Esophagus squamous epithelium (tissue), 5 donors: ENCODE measurements at regions not wholly inside any gene's neighbourhood (a gene's known extent, or its start where the extent isn't known, plus 50 kb on each side); places are given as distances from the start of the nearest gene placed in this dataset.

Experiments
- DNase-seq: peaks from one replicate; lab custom pipeline; 2025; lab: John Stamatoyannopoulos, UW
- H3K27ac ChIP-seq, 4 donors: fragments of 200-600 bp; sonication (generic); one replicate each; pipeline ENCODE4 v1.5.1; 2016 to 2019; ENCODE audit warnings: mild to moderate bottlenecking in 1 of 4
- H3K27me3 ChIP-seq, 4 donors: fragments of 200-600 bp; sonication (generic); 1 replicate in 3 of 4; 2 replicates in 1 of 4; pipeline versions ENCODE4 v1.5.1 to v1.6.0; 2017 to 2021; ENCODE audit warnings: antibody characterized with exemption in 1 of 4
- H3K36me3 ChIP-seq, 3 donors: fragments of 200-600 bp; sonication (generic); one replicate each; pipeline ENCODE4 v1.5.1; 2016 to 2019
- H3K4me1 ChIP-seq, 3 donors: fragments of 200-600 bp; sonication (generic); one replicate each; pipeline ENCODE4 v1.5.1; 2017 to 2019
- H3K4me3 ChIP-seq, 4 donors: fragments of 200-600 bp; sonication (generic); 1 replicate in 3 of 4; 2 replicates in 1 of 4; pipeline ENCODE4 v1.5.1; 2016 to 2019; ENCODE audit warnings: mild to moderate bottlenecking in 2 of 4, moderate library complexity in 1 of 4
- H3K9me3 ChIP-seq, 3 donors: fragments of 200-600 bp; sonication (generic); one replicate each; pipeline ENCODE4 v1.5.1; 2016 to 2019
- CTCF ChIP-seq, 6 experiments: fragments of 450-650 bp in 4 of 6; fragments of 200-600 bp in 2 of 6; sonication (generic) in 2 of 6; IDR thresholded peaks; one replicate each; pipeline ENCODE4 v1.5.1; 2016 to 2019; ENCODE audit warnings: antibody characterized with exemption in 6 of 6, mild to moderate bottlenecking in 4 of 6, moderate library complexity in 4 of 6
- POLR2A ChIP-seq, 4 donors: fragments of 450-650 bp; IDR thresholded peaks; one replicate each; pipeline ENCODE4 v1.6.1; 2017; ENCODE audit warnings: antibody characterized with exemption in 4 of 4, mild to moderate bottlenecking in 4 of 4, moderate library complexity in 3 of 4
- WGBS, 2 donors: methylation state at CpG; one replicate each; pipeline ENCODE4 v1.1.5; 2018; 5-methylcytosine and 5-hydroxymethylcytosine counted together
- intact Hi-C: fragments of 100-400 bp; cut with DNase I; formaldehyde crosslinking; loops from one replicate; pipeline ENCODE4 v1.15.0; 2022
- donor health status: DM: yes; HTN: yes; CAD: no.

DNA sequence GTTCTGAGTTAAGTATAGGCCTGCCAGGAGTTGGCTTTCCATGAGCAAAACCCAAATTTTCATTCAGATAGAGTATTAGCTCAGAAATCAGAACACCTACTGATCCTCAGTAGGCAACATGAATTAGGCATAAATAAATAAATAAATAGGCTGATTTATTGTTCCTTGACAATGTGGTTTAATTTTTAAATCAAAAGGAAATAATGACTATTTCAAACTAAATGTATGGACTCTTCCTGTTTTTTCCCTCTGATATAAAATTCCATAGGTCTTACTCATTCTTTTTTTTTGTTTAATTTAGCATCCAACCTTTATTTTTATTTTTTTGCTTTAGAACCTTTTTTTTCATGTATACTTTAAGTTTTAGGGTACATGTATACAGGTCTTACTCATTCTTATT lies 140.2 kb upstream of the ITGA6 start:
- Histone ChIP-seq H3K27ac (peak overlapping the region in 1 of 4 donors; percentile 2), H3K36me3 (no peaks in the 10 kb centered on the region), H3K27me3 (no peaks in the 10 kb centered on the region), H3K4me1 (peaks cover 0 to 22% (median 6%) of the 10 kb centered on the region in 3 donors), H3K9me3 (no peaks in the 10 kb centered on the region), H3K4me3 (no peak overlapping the region)
- TF ChIP-seq CTCF (IDR thresholded peaks at IDR 0.05): no peak
- no peak for TF ChIP-seq POLR2A (IDR thresholded peaks at IDR 0.05)
- intact Hi-C loops: no loop called here
- DNase-seq: no peak

- no peaks in the 10 kb centered on the region for H3K9me3 ChIP-seq
- DNase-seq: no peak
- H3K27me3 ChIP-seq: no peaks in the 10 kb centered on the region
- no peaks in the 10 kb centered on the region for H3K36me3 ChIP-seq
- no peak overlapping the region for H3K4me3 ChIP-seq
- intact Hi-C loops: no loop called here
- TF ChIP-seq POLR2A (IDR thresholded peaks at IDR 0.05): no peak
- TF ChIP-seq CTCF (IDR thresholded peaks at IDR 0.05): no peak
- no peak overlapping the region for H3K27ac ChIP-seq
- H3K4me1 ChIP-seq: peaks cover 0 to 22% (median 6%) of the 10 kb centered on the region in 3 donors
- 80 to 86% methylated on average over 6 of the region's 6 CpGs for WGBS, 2 donors
These were observed 139.6 kb upstream of the ITGA6 start for GRCh38 chr2:172287605-172288315.

- Histone ChIP-seq H3K4me3 (no peak overlapping the region), H3K9me3 (no peaks in the 10 kb centered on the region), H3K27ac (no peak overlapping the region), H3K36me3 (no peaks in the 10 kb centered on the region), H3K4me1 (peaks cover under 1 to 23% (median 6%) of the 10 kb centered on the region in 3 donors), H3K27me3 (no peaks in the 10 kb centered on the region)
- DNase-seq: no peak
- 0 to 20% methylated on average over 1 of the region's 1 CpG for WGBS, 2 donors
- intact Hi-C loops: no loop called here
- no peak for TF ChIP-seq POLR2A (IDR thresholded peaks at IDR 0.05)
- TF ChIP-seq CTCF (IDR thresholded peaks at IDR 0.05): no peak
These were observed 138.8 kb upstream of the ITGA6 start for GRCh38 chr2:172288603-172289002.

GRCh38 chr2:172293952-172294351 lies 133.4 kb upstream of the ITGA6 start:
- Histone ChIP-seq H3K27ac (no peak overlapping the region), H3K9me3 (no peaks in the 10 kb centered on the region), H3K4me1 (peaks cover 3 to 26% (median 10%) of the 10 kb centered on the region in 3 donors), H3K27me3 (peaks cover 0 to 12% (median 0%) of the 10 kb centered on the region in 4 donors), H3K36me3 (no peaks in the 10 kb centered on the region), H3K4me3 (no peak overlapping the region)
- intact Hi-C loops: no loop called here
- TF ChIP-seq POLR2A (IDR thresholded peaks at IDR 0.05): no peak
- TF ChIP-seq CTCF (IDR thresholded peaks at IDR 0.05): no peak
- WGBS, 2 donors: 23 to 32% methylated on average over 3 to 5 of the region's 6 CpGs
- DNase-seq: no peak

GRCh38 chr2:172294983-172295382 lies 132.4 kb upstream of the ITGA6 start:
- 62 to 84% methylated on average over 1 of the region's 1 CpG for WGBS, 2 donors
- peaks cover 3 to 37% (median 10%) of the 10 kb centered on the region in 3 donors for H3K4me1 ChIP-seq
- intact Hi-C loops: no loop called here

More at GRCh38 chr2:172294983-172295382, 132.4 kb upstream of the ITGA6 start:
- no peak overlapping the region for H3K4me3 ChIP-seq
- H3K36me3 ChIP-seq: no peaks in the 10 kb centered on the region
- peaks cover 0 to 12% (median 0%) of the 10 kb centered on the region in 4 donors for H3K27me3 ChIP-seq
- TF ChIP-seq POLR2A (IDR thresholded peaks at IDR 0.05) (no peak), CTCF (IDR thresholded peaks at IDR 0.05) (no peak)
- H3K27ac ChIP-seq: no peak overlapping the region
- H3K9me3 ChIP-seq: no peaks in the 10 kb centered on the region
- DNase-seq: no peak
